ENCODE measurements at regions not wholly inside any gene's neighbourhood (a gene's known extent, or its start where the extent isn't known, plus 50 kb on each side); places are given as distances from the start of the nearest gene placed in this dataset.

DNA sequence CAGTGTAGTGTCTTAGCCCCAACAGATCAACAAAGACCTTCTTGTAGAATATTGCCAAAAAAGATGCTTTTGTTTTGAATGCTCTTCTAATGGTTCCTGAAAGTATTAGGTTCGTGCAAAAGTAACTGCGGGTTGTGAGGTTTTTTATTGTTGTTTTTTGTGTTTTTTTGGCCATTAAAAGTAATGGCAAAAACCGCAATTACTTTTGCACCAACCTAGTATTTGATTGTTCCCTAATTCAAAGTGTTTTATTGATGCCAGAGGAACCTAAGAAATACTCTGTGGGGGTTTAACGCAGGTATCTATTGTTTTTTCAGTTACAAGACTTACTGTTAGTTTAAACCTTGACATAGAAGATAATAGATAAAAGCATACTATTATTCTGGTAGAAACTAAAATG, 150.8 kb upstream of the DAAM1 start:
- intact Hi-C loops (cut with micrococcal nuclease) (no loop called here), dilution Hi-C loops (cut with MboI; ENCODE audit: extremely low pct_ligation_motif_present, low sequenced_read_pairs) (no loop called here)
- Histone ChIP-seq H3K27me3 (ENCODE audit: control insufficient read depth in 2 of 2, insufficient read depth in 2 of 2, low read length in 2 of 2) (peaks cover 2 to 4% of the 10 kb centered on the region in 2 experiments), H3K9me3 (replicated peaks; ENCODE audit: control insufficient read depth, insufficient read depth, low read length) (no peaks in the 10 kb centered on the region), H3K79me2 (ENCODE audit: control insufficient read depth, insufficient read depth, low read length) (no peaks in the 10 kb centered on the region), H4K20me1 (replicated peaks; ENCODE audit: control insufficient read depth, extremely low read depth, insufficient read depth, low read length) (no peaks in the 10 kb centered on the region), H2AFZ (ENCODE audit: low read depth, low read length) (no peak overlapping the region), H3K4me1 (ENCODE audit: control insufficient read depth, extremely low read depth, insufficient read depth, low read length) (no peaks in the 10 kb centered on the region), H3K9ac (replicated peaks; ENCODE audit: extremely low read depth, insufficient read depth, low read length) (no peak overlapping the region), H3K27ac (ENCODE audit: insufficient read depth, low read depth, low read length) (no peak overlapping the region), H3K4me2 (ENCODE audit: insufficient read depth, low read length) (no peak overlapping the region), H3K9me1 (replicated peaks; ENCODE audit: control insufficient read depth, extremely low read depth, insufficient read depth, low read length) (no peaks in the 10 kb centered on the region), H3K4me3 (replicated peaks in 1 of 3; ENCODE audit: insufficient read depth in 1 of 3, low read depth in 1 of 3, low read length in 3 of 3) (no peak overlapping the region), H3K36me3 (ENCODE audit: control insufficient read depth in 2 of 2, extremely low read depth in 1 of 2, insufficient read depth in 2 of 2, low read length in 2 of 2) (no peaks in the 10 kb centered on the region)
- FAIRE-seq = no peak
- TF ChIP-seq JUN (IDR thresholded peaks at IDR 0.05; ENCODE audit: borderline replicate concordance, insufficient read depth, insufficient read length, low read depth) = no peak
- TF ChIP-seq POLR2A (IDR thresholded peaks at IDR 0.05; ENCODE audit: low read depth, low read length) = no peak
- TF ChIP-seq CTCF (IDR thresholded peaks at IDR 0.05; ENCODE audit: extremely low read depth in 1 of 2, insufficient read depth in 1 of 2, low read depth in 1 of 2, low read length in 2 of 2) = no peak
- no peak for TF ChIP-seq POLR2AphosphoS5 (IDR thresholded peaks at IDR 0.05; ENCODE audit: insufficient read depth, low read depth, low read length)
- TF ChIP-seq FOS (IDR thresholded peaks at IDR 0.05; ENCODE audit: borderline replicate concordance, insufficient read depth, low read length) = no peak
- TF ChIP-seq EZH2 (IDR thresholded peaks at IDR 0.05; ENCODE audit: borderline replicate concordance, low read depth, low read length, severe bottlenecking) = no peak
- no peak for TF ChIP-seq MYC (IDR thresholded peaks at IDR 0.05; ENCODE audit: low read depth, low read length)
- TF ChIP-seq MAX (IDR thresholded peaks at IDR 0.05; ENCODE audit: insufficient read depth, insufficient read length) = no peak
- no peak for TF ChIP-seq GATA2 (IDR thresholded peaks at IDR 0.05; ENCODE audit: insufficient read depth, insufficient read length, low read depth, low read length)
- ChIA-PET POLR2A (no interaction called here), CTCF (no interaction called here)
- DNase-seq (ENCODE audit: low read depth, low spot score) = no peak
- BruUV-seq (replicated peaks) = no TSS peak
